WTC11 (cell line): ENCODE measurements at regions not wholly inside any gene's neighbourhood (a gene's known extent, or its start where the extent isn't known, plus 50 kb on each side); places are given as distances from the start of the nearest gene placed in this dataset.

Source experiments
- ATAC-seq: fragments of 200-7000 bp; cut with Tn5 transposase; 2 replicates; pipeline ENCODE4 v1.10.0; 2021; ENCODE audit warnings: mild to moderate bottlenecking, moderate library complexity
- CTCF ChIA-PET: fragments of 300-600 bp; sonication (Branson Sonifier 250); formaldehyde crosslinking; loops from one replicate; lab custom pipeline; 2021; ENCODE audit warnings: antibody characterized with exemption; lab: Charles Lee
- POLR2A ChIA-PET: fragments of 350-600 bp; sonication (Branson Sonifier 250); formaldehyde crosslinking; loops from one replicate; lab custom pipeline; 2021; ENCODE audit warnings: antibody characterized with exemption; lab: Charles Lee
- DNase-seq: peaks from one replicate; pipeline ENCODE4 v3.0.0; 2021; ENCODE audit warnings: low spot score
- H3K27ac Mint-ChIP-seq: 2 replicates; pipeline ENCODE4 v1.8.0; 2021; ENCODE audit warnings: mixed read lengths
- H3K27me3 Mint-ChIP-seq: 2 replicates; pipeline ENCODE4 v1.8.0; 2021; ENCODE audit warnings: low read depth, mild to moderate bottlenecking, moderate library complexity, mixed read lengths
- H3K36me3 Mint-ChIP-seq: 2 replicates; pipeline ENCODE4 v1.8.0; 2021; ENCODE audit warnings: mixed read lengths
- H3K4me1 Mint-ChIP-seq: 2 replicates; pipeline ENCODE4 v1.8.0; 2022; ENCODE audit warnings: mixed read lengths
- H3K4me3 Mint-ChIP-seq: 2 replicates; pipeline ENCODE4 v1.8.0; 2021; ENCODE audit warnings: mild to moderate bottlenecking, moderate library complexity, mixed read lengths
- H3K9me3 Mint-ChIP-seq: 2 replicates; pipeline ENCODE4 v1.8.0; 2021; ENCODE audit warnings: mixed read lengths
- CTCF ChIP-seq: fragments of 200-600 bp; IDR thresholded peaks from 2 replicates; pipeline ENCODE4 v1.8.0; 2022; ENCODE audit warnings: antibody characterized with exemption
- ETV6 ChIP-seq: sonication (generic); formaldehyde crosslinking; IDR thresholded peaks from 2 replicates; pipeline ENCODE4 v1.8.1; 2022; ENCODE audit warnings: mild to moderate bottlenecking, missing genetic modification reagents
- GTF2I ChIP-seq: fragments of 250-450 bp; sonication (Bioruptor Pico); conservative IDR thresholded peaks from 2 replicates; pipeline ENCODE4 v1.4.0; 2021; ENCODE audit warnings: mild to moderate bottlenecking
- MAX ChIP-seq: sonication (generic); formaldehyde crosslinking; IDR thresholded peaks from 2 replicates; pipeline ENCODE4 v1.8.0; 2022; ENCODE audit warnings: mild to moderate bottlenecking, missing genetic modification reagents
- MYBL2 ChIP-seq: sonication (generic); formaldehyde crosslinking; IDR thresholded peaks from 2 replicates; pipeline ENCODE4 v1.8.1; 2023; ENCODE audit warnings: mild to moderate bottlenecking, moderate library complexity, missing genetic modification reagents
- NFYB ChIP-seq: sonication (generic); formaldehyde crosslinking; conservative IDR thresholded peaks from 2 replicates; pipeline ENCODE4 v1.8.0; 2022; ENCODE audit warnings: low read depth, missing genetic modification reagents
- RORB ChIP-seq: fragments of 250-450 bp; sonication (Bioruptor Pico); IDR thresholded peaks from 2 replicates; pipeline ENCODE4 v1.9.0; 2021; ENCODE audit warnings: mild to moderate bottlenecking
- ZNF138 ChIP-seq: sonication (generic); formaldehyde crosslinking; conservative IDR thresholded peaks from 2 replicates; pipeline ENCODE4 v1.8.1; 2022; ENCODE audit warnings: mild to moderate bottlenecking, moderate library complexity, missing genetic modification reagents
- ZNF263 ChIP-seq: sonication (generic); formaldehyde crosslinking; IDR thresholded peaks from 2 replicates; pipeline ENCODE4 v1.8.1; 2022; ENCODE audit warnings: low read depth, mild to moderate bottlenecking, moderate library complexity, missing genetic modification reagents
- ZNF532 ChIP-seq: fragments of 250-450 bp; sonication (Bioruptor Pico); IDR thresholded peaks from 2 replicates; pipeline ENCODE4 v1.9.0; 2021; ENCODE audit warnings: mild to moderate bottlenecking, borderline replicate concordance
- ZNF671 ChIP-seq: fragments of 250-450 bp; sonication (Bioruptor Pico); IDR thresholded peaks from 2 replicates; pipeline ENCODE4 v1.8.0; 2021; ENCODE audit warnings: mild to moderate bottlenecking
- TF ChIP-seq, protein P1 (sequence below): sonication (generic); formaldehyde crosslinking; IDR thresholded peaks from 2 replicates; pipeline ENCODE4 v1.8.1; 2023; ENCODE audit warnings: mild to moderate bottlenecking, missing genetic modification reagents
- TF ChIP-seq, protein P2 (sequence below): sonication (generic); formaldehyde crosslinking; IDR thresholded peaks from 2 replicates; pipeline ENCODE4 v1.8.0; 2023; ENCODE audit warnings: missing genetic modification reagents

- Mint-ChIP-seq H3K27ac (no peak overlapping the region; the same call in 1 of the 2 replicates), H3K9me3 (peaks cover 6% of the 10 kb centered on the region)
Observed at GRCh38 chr1:194118086-194118485, 931.7 kb upstream of the B3GALT2 start.

DNA sequence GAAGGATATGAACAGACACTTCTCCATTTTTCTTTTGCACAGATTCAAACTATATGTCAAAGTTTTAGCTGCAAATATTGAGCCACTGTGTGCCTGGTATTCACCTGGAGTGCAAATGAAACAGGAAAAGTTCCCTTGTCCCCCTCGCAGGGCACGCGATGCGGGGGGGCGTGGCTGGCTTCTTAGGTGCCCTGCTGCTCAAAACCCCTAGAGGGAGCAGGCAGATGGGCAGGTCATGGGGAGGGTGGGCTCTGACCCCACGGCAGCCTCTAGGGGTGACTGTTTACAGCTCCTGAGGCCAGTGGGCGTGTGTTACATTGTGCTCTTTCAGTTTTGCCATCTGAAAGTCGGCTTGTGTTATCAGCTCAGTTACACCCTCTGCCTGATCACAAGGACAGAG is 931.2 kb upstream of the B3GALT2 start:
- Mint-ChIP-seq H3K27ac (no peak overlapping the region; the same call in 1 of the 2 replicates), H3K4me1 (peaks cover 7% of the 10 kb centered on the region), H3K36me3 (no peaks in the 10 kb centered on the region), H3K9me3 (peaks cover 6% of the 10 kb centered on the region), H3K27me3 (no peaks in the 10 kb centered on the region; the same call in 1 of the 2 replicates), H3K4me3 (no peak overlapping the region)
- POLR2A ChIA-PET, result no interaction called here
- ATAC-seq (peak; percentile 100), DNase-seq (peak; percentile 76)
- CTCF ChIA-PET, result interaction anchor here (0.5 to 1.2 kb wide), 2 partner anchors 15 to 225 kb away, joined by 3 read pairs; no protein-coding TSS in a partner anchor
- no peak for TF ChIP-seq ZNF532 (CRISPR knock-in tag)
- TF ChIP-seq GTF2I (CRISPR knock-in tag), result no peak
- TF ChIP-seq ETV6 (CRISPR knock-in tag), result no peak
- TF ChIP-seq, protein P1, sequence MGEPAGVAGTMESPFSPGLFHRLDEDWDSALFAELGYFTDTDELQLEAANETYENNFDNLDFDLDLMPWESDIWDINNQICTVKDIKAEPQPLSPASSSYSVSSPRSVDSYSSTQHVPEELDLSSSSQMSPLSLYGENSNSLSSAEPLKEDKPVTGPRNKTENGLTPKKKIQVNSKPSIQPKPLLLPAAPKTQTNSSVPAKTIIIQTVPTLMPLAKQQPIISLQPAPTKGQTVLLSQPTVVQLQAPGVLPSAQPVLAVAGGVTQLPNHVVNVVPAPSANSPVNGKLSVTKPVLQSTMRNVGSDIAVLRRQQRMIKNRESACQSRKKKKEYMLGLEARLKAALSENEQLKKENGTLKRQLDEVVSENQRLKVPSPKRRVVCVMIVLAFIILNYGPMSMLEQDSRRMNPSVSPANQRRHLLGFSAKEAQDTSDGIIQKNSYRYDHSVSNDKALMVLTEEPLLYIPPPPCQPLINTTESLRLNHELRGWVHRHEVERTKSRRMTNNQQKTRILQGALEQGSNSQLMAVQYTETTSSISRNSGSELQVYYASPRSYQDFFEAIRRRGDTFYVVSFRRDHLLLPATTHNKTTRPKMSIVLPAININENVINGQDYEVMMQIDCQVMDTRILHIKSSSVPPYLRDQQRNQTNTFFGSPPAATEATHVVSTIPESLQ (CRISPR knock-in tag), result no peak
- peak; percentile 29; the same call in 1 of the 2 replicates for TF ChIP-seq CTCF
- peak; percentile 26; the same call in 1 of the 2 replicates for TF ChIP-seq MAX

More at GRCh38 chr1:194118086-194118485, 931.7 kb upstream of the B3GALT2 start:
- ChIA-PET POLR2A (no interaction called here), CTCF (interaction anchor here (1.2 kb wide), 1 partner anchor 16 kb away, joined by 3 read pairs; no protein-coding TSS in a partner anchor)
- H3K4me3 Mint-ChIP-seq, result no peak overlapping the region
- peaks cover 7% of the 10 kb centered on the region for H3K4me1 Mint-ChIP-seq
- TF ChIP-seq MYBL2 (CRISPR knock-in tag), result no peak
- TF ChIP-seq MAX, result no peak
- no peak for TF ChIP-seq ZNF671 (CRISPR knock-in tag)
- no peak for TF ChIP-seq NFYB (CRISPR knock-in tag)
- TF ChIP-seq, protein P2, sequence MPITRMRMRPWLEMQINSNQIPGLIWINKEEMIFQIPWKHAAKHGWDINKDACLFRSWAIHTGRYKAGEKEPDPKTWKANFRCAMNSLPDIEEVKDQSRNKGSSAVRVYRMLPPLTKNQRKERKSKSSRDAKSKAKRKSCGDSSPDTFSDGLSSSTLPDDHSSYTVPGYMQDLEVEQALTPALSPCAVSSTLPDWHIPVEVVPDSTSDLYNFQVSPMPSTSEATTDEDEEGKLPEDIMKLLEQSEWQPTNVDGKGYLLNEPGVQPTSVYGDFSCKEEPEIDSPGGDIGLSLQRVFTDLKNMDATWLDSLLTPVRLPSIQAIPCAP (CRISPR knock-in tag), result no peak
- no peak for TF ChIP-seq ZNF138 (CRISPR knock-in tag)
- ATAC-seq (peak; percentile 20), DNase-seq (no peak)
- H3K36me3 Mint-ChIP-seq, result no peaks in the 10 kb centered on the region
- H3K27me3 Mint-ChIP-seq, result no peaks in the 10 kb centered on the region; the same call in 1 of the 2 replicates

DNA sequence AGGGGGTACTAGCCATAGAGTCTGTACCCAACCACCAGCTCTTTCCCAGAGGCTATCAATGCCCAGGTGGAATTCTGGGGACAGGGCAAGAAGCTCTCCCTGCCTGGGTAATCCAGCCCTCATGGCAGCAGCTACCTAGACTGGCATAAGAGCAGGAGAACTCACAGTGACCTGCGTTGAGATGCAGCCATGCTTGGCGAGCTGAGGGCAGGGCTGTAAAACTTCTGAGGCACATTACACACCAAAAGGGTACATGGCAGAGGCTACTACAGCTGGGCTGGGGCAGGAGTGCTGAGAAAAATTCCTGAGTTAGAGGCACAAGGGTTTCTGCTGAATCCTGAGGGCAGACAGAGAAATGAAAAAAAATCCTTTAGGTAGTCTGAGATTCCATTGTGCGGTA is 927.9 kb upstream of the B3GALT2 start:
- ATAC-seq, result no peak
- DNase-seq, result no peak
- Mint-ChIP-seq H3K27ac (peak overlapping the region; percentile 23; the same call in 1 of the 2 replicates), H3K4me1 (peaks cover 7% of the 10 kb centered on the region), H3K36me3 (no peaks in the 10 kb centered on the region), H3K4me3 (no peak overlapping the region), H3K9me3 (no peaks in the 10 kb centered on the region), H3K27me3 (no peaks in the 10 kb centered on the region; the same call in 1 of the 2 replicates)
- ChIA-PET POLR2A (no interaction called here), CTCF (interaction anchor here (1.1 kb wide), 1 partner anchor 11 kb away, joined by 4 read pairs; no protein-coding TSS in a partner anchor)
- TF ChIP-seq ZNF263 (CRISPR knock-in tag) (no peak), RORB (no peak)
